HCT116 (cell line): ENCODE measurements at regions not wholly inside any gene's neighbourhood (a gene's known extent, or its start where the extent isn't known, plus 50 kb on each side); places are given as distances from the start of the nearest gene placed in this dataset.

ENCODE experiments used
- CTCF ChIP-seq, 3 experiments: fragments of 200-600 bp in 1 of 3; sonication (generic) in 1 of 3; IDR thresholded peaks in 2 of 3; conservative IDR thresholded peaks in 1 of 3; 2 replicates each; pipeline ENCODE4 v1.5.1; 2012 to 2017; ENCODE audit warnings: low read depth in 2 of 3, low read length in 2 of 3, antibody characterized with exemption in 1 of 3, borderline replicate concordance in 1 of 3, control low read depth in 1 of 3, mild to moderate bottlenecking in 1 of 3, mixed read lengths in 1 of 3, mixed run types in 1 of 3, moderate library complexity in 1 of 3; ENCODE audit not compliant: insufficient read depth in 1 of 3
- EZH2 ChIP-seq: fragments of 200-600 bp; sonication (generic); IDR thresholded peaks from 2 replicates; pipeline ENCODE4 v1.6.1; 2017; ENCODE audit warnings: antibody characterized with exemption, mixed run types
- MAX ChIP-seq: IDR thresholded peaks from 2 replicates; pipeline ENCODE4 v1.6.1; 2012
- POLR2AphosphoS5 ChIP-seq: IDR thresholded peaks from 2 replicates; pipeline ENCODE4 v1.6.1; 2011; ENCODE audit warnings: mild to moderate bottlenecking, low read depth, low read length, moderate library complexity
- REST ChIP-seq: IDR thresholded peaks from 2 replicates; pipeline ENCODE4 v1.6.1; 2012; ENCODE audit warnings: low read depth

GRCh38 chr6:165848086-165848426, 185.0 kb upstream of the PDE10A start:
- TF ChIP-seq CTCF (IDR thresholded peaks at IDR 0.05 in 2 of 3, conservative IDR thresholded peaks at IDR 0.05 in 1 of 3; ENCODE audit: borderline replicate concordance in 1 of 3, insufficient read depth in 1 of 3, low read depth in 2 of 3, low read length in 2 of 3) (peak in 2 of 3 experiments; percentile 20 to 25; a peak in 2 of 6 replicates), POLR2AphosphoS5 (no peak), MAX (no peak), REST (no peak), EZH2 (no peak)
